ENCODE measurements at regions not wholly inside any gene's neighbourhood (a gene's known extent, or its start where the extent isn't known, plus 50 kb on each side); places are given as distances from the start of the nearest gene placed in this dataset.

DNA sequence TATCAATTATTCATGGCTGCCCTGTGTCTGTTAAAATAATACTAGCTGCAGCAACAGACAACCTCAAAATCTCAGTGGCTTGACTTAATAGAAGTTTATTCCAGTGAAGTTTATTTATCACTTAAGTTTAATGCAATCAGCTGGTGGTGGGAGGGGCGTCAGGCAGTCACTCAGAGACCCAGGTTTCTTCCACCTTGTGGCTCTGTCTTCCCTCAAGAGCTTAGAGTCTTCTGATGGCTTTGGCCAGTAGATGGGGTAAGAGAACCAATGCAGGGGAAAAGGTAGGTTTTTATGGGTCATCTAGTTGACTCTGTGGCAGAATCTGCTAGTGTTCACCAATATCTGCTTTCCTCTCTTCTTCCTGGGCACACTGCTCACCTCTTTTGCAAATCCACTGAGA lies 668.9 kb downstream of the AACS start:
- 59 to 75% methylated on average over 1 of the region's 1 CpG for WGBS, 2 donors
- Histone ChIP-seq H3K4me3 (ENCODE audit: low read depth in 1 of 2, low read length in 2 of 2) (no peak overlapping the region), H3K36me3 (ENCODE audit: control insufficient read depth in 2 of 2, insufficient read depth in 2 of 2, low read length in 1 of 2) (no peaks in the 10 kb centered on the region)

DNA sequence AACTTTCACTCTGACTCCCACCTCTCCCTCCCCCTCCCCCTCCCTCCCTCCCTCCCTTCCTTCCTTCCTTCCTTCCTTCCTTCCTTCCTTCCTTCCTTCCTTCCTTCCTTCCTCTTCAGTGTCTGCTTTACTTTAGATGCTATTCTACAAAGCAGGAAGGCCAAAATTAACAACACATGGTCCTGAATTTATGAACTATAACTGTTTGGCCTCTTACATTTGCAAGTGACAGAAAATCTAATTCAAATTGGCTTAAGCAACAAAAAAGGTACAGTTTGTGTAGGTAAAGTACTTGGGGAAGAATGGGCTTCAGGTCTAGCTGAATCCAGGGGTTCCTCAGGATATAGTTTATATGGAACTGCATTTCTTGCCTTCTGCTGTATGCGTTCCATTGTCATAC lies 673.0 kb downstream of the AACS start:
- Histone ChIP-seq H3K36me3 (ENCODE audit: control insufficient read depth in 2 of 2, insufficient read depth in 2 of 2, low read length in 1 of 2) (no peaks in the 10 kb centered on the region), H3K27ac (ENCODE audit: low read depth in 2 of 2, low read length in 1 of 2) (no peak overlapping the region)
- WGBS, 2 donors = 96 to 98% methylated on average over 1 of the region's 1 CpG

More for the DNA sequence above, 668.9 kb downstream of the AACS start:
- Histone ChIP-seq H3K27ac (ENCODE audit: low read depth in 2 of 2, low read length in 1 of 2) (no peak overlapping the region), H3K9me3 (ENCODE audit: control insufficient read depth in 2 of 2, insufficient read depth in 1 of 2, low read depth in 1 of 2, low read length in 1 of 2) (peaks cover 0 to 5% of the 10 kb centered on the region in 2 donors), H3K27me3 (ENCODE audit: control insufficient read depth in 1 of 2, insufficient read depth in 2 of 2, low read length in 2 of 2) (no peaks in the 10 kb centered on the region), H3K4me1 (ENCODE audit: control insufficient read depth in 2 of 2, insufficient read depth in 2 of 2, low read length in 1 of 2) (no peaks in the 10 kb centered on the region)

GRCh38 chr12:125742413-125742812 lies 677.2 kb downstream of the AACS start:
- peaks cover 0 to 3% of the 10 kb centered on the region in 2 donors for H3K9me3 ChIP-seq (ENCODE audit: control insufficient read depth in 2 of 2, insufficient read depth in 1 of 2, low read depth in 1 of 2, low read length in 1 of 2)
- no peaks in the 10 kb centered on the region for H3K27me3 ChIP-seq (ENCODE audit: control insufficient read depth in 1 of 2, insufficient read depth in 2 of 2, low read length in 2 of 2)
- no peak overlapping the region for H3K27ac ChIP-seq (ENCODE audit: low read depth in 2 of 2, low read length in 1 of 2)
- H3K4me3 ChIP-seq (ENCODE audit: low read depth in 1 of 2, low read length in 2 of 2) = no peak overlapping the region
- H3K4me1 ChIP-seq (ENCODE audit: control insufficient read depth in 2 of 2, insufficient read depth in 2 of 2, low read length in 1 of 2) = no peaks in the 10 kb centered on the region
- H3K36me3 ChIP-seq (ENCODE audit: control insufficient read depth in 2 of 2, insufficient read depth in 2 of 2, low read length in 1 of 2) = no peaks in the 10 kb centered on the region
- 82 to 89% methylated on average over 8 of the region's 8 CpGs for WGBS, 2 donors

More for the DNA sequence above, 673.0 kb downstream of the AACS start:
- Histone ChIP-seq H3K9me3 (ENCODE audit: control insufficient read depth in 2 of 2, insufficient read depth in 1 of 2, low read depth in 1 of 2, low read length in 1 of 2) (peaks cover 0 to 7% of the 10 kb centered on the region in 2 donors), H3K4me3 (ENCODE audit: low read depth in 1 of 2, low read length in 2 of 2) (no peak overlapping the region), H3K4me1 (ENCODE audit: control insufficient read depth in 2 of 2, insufficient read depth in 2 of 2, low read length in 1 of 2) (no peaks in the 10 kb centered on the region), H3K27me3 (ENCODE audit: control insufficient read depth in 1 of 2, insufficient read depth in 2 of 2, low read length in 2 of 2) (no peaks in the 10 kb centered on the region)

DNA sequence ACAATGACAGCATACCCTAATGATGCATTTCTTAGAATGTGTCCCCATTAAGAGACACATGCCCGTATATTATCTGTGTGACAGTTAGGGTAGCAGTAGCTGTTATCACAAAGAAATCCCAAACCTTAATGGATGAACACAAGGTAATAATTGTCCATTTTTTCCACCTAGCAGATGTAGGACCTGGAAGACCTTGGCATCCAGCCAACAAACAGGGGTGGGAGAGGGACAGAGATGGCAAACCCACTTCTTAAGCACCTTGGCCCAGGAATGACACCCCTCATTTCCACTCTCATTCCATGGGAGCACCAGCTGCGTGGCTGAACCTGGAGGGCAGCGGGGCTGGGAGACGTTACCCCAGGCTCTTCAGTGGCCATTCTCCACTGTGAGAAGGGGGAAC lies 679.0 kb downstream of the AACS start:
- 93% methylated on average over 4 of the region's 4 CpGs for WGBS, 2 donors
- Histone ChIP-seq H3K36me3 (ENCODE audit: control insufficient read depth in 2 of 2, insufficient read depth in 2 of 2, low read length in 1 of 2) (no peaks in the 10 kb centered on the region), H3K4me1 (ENCODE audit: control insufficient read depth in 2 of 2, insufficient read depth in 2 of 2, low read length in 1 of 2) (no peaks in the 10 kb centered on the region)

DNA sequence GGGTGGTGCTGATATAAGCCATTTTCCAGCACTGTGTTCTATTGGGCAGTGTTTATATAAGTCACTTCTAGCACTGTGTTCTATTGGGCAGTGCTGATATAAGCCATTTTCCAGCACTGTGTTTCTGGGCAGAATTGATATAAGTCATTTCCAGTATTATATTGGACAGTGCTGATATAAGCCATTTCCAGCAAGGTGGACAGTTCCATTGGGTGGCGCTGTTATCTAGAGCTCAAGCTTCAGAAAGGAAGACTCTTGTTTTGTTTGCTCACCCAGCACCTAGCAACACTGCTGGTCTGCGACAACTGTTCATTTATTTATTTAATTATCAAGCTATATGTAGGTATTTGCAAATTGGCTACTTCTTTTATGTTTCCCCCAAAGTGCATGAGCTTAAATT lies 690.3 kb downstream of the AACS start:
- 51 to 81% methylated on average over 1 to 2 of the region's 2 CpGs for WGBS, 2 donors
- H3K36me3 ChIP-seq (ENCODE audit: control insufficient read depth in 2 of 2, insufficient read depth in 2 of 2, low read length in 1 of 2) = no peaks in the 10 kb centered on the region
- H3K27ac ChIP-seq (ENCODE audit: low read depth in 2 of 2, low read length in 1 of 2) = no peak overlapping the region
- no peaks in the 10 kb centered on the region for H3K4me1 ChIP-seq (ENCODE audit: control insufficient read depth in 2 of 2, insufficient read depth in 2 of 2, low read length in 1 of 2)
- no peak overlapping the region for H3K4me3 ChIP-seq (ENCODE audit: low read depth in 1 of 2, low read length in 2 of 2)
- H3K27me3 ChIP-seq (ENCODE audit: control insufficient read depth in 1 of 2, insufficient read depth in 2 of 2, low read length in 2 of 2) = no peaks in the 10 kb centered on the region
- H3K9me3 ChIP-seq (ENCODE audit: control insufficient read depth in 2 of 2, insufficient read depth in 1 of 2, low read depth in 1 of 2, low read length in 1 of 2) = no peaks in the 10 kb centered on the region

More for the DNA sequence above, 679.0 kb downstream of the AACS start:
- Histone ChIP-seq H3K4me3 (ENCODE audit: low read depth in 1 of 2, low read length in 2 of 2) (no peak overlapping the region), H3K27ac (ENCODE audit: low read depth in 2 of 2, low read length in 1 of 2) (no peak overlapping the region), H3K27me3 (ENCODE audit: control insufficient read depth in 1 of 2, insufficient read depth in 2 of 2, low read length in 2 of 2) (no peaks in the 10 kb centered on the region), H3K9me3 (ENCODE audit: control insufficient read depth in 2 of 2, insufficient read depth in 1 of 2, low read depth in 1 of 2, low read length in 1 of 2) (peaks cover 0 to 3% of the 10 kb centered on the region in 2 donors)

DNA sequence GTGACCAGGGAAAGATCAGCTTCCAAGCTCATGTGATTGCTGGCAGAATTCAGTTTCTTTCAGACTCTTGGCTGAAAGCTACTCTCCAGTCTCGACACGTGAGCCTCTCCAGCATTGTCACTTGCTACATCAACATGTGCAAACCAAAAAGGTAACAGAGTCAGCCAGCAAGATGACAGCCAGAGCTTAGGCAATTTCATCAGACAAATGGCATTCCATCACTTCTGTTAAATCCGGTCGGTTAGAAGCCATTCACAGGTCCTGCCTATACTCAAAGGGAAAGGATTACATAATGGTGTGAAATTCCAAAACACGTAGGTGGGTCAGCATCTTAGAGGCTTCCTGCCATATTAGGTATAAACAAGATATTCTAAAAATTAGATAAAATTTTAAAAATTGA lies 700.9 kb downstream of the AACS start:
- no peak overlapping the region for H3K27ac ChIP-seq (ENCODE audit: low read depth in 2 of 2, low read length in 1 of 2)
- no peaks in the 10 kb centered on the region for H3K4me1 ChIP-seq (ENCODE audit: control insufficient read depth in 2 of 2, insufficient read depth in 2 of 2, low read length in 1 of 2)
- no peaks in the 10 kb centered on the region for H3K36me3 ChIP-seq (ENCODE audit: control insufficient read depth in 2 of 2, insufficient read depth in 2 of 2, low read length in 1 of 2)
- no peaks in the 10 kb centered on the region for H3K27me3 ChIP-seq (ENCODE audit: control insufficient read depth in 1 of 2, insufficient read depth in 2 of 2, low read length in 2 of 2)
- whole genome bisulfite sequencing, 2 donors = 30 to 41% methylated on average over 5 of the region's 5 CpGs
- no peaks in the 10 kb centered on the region for H3K9me3 ChIP-seq (ENCODE audit: control insufficient read depth in 2 of 2, insufficient read depth in 1 of 2, low read depth in 1 of 2, low read length in 1 of 2)
- H3K4me3 ChIP-seq (ENCODE audit: low read depth in 1 of 2, low read length in 2 of 2) = no peak overlapping the region

DNA sequence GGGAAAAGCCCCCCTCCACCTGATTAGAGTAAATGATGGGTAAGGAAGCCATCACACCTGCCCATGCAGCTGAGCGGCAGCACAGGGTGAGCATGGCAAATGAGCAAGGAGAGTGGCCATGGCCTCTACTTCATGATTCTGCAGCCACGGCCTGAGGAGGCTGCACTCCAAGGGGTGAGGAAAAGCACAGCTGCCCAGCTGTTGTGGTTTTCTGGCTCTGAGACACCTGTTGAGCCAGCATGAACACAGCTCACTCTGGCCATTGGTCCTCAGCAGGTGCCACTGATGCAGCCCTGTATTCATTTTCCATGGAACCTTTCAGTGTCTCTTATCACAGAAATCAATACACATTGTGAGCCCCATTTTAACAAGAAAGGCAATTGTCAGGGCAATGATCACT lies 707.2 kb downstream of the AACS start:
- no peaks in the 10 kb centered on the region for H3K4me1 ChIP-seq (ENCODE audit: control insufficient read depth in 2 of 2, insufficient read depth in 2 of 2, low read length in 1 of 2)
- no peak overlapping the region for H3K4me3 ChIP-seq (ENCODE audit: low read depth in 1 of 2, low read length in 2 of 2)
- no peaks in the 10 kb centered on the region for H3K9me3 ChIP-seq (ENCODE audit: control insufficient read depth in 2 of 2, insufficient read depth in 1 of 2, low read depth in 1 of 2, low read length in 1 of 2)
- no peaks in the 10 kb centered on the region for H3K27me3 ChIP-seq (ENCODE audit: control insufficient read depth in 1 of 2, insufficient read depth in 2 of 2, low read length in 2 of 2)
- H3K27ac ChIP-seq (ENCODE audit: low read depth in 2 of 2, low read length in 1 of 2) = no peak overlapping the region
- WGBS, 2 donors = 79 to 88% methylated on average over 2 of the region's 2 CpGs
- H3K36me3 ChIP-seq (ENCODE audit: control insufficient read depth in 2 of 2, insufficient read depth in 2 of 2, low read length in 1 of 2) = no peaks in the 10 kb centered on the region

DNA sequence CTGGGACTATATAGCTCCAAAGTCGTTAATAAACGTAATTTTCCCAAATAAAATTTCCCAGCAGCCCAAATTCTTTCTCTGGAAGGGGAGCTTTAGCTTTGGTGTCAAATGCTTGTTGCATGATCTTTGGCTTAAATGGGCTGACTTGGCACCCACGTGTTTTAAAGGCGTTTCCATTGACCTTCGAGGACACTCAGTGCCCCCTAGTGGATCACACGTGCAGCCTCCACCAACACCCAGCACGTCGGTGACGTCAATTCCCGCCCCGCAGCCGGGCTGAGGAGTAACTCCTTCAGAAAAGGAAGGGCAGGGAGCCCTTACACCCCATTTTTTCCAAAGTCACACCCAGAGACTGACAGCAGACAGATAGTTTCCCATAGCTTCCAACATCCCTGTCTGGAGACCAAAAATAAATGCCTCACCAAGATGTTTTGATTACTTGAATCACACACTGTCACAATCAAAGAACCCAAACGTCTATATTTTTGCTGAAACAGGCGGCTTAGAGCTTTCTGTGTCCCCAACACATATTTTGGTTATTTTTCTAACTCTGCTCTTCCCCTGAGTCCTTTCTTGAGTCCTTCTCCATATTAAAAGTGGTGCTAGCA lies 707.9 kb downstream of the AACS start:
- no peaks in the 10 kb centered on the region for H3K36me3 ChIP-seq (ENCODE audit: control insufficient read depth in 2 of 2, insufficient read depth in 2 of 2, low read length in 1 of 2)
- no peaks in the 10 kb centered on the region for H3K9me3 ChIP-seq (ENCODE audit: control insufficient read depth in 2 of 2, insufficient read depth in 1 of 2, low read depth in 1 of 2, low read length in 1 of 2)
- no peak overlapping the region for H3K4me3 ChIP-seq (ENCODE audit: low read depth in 1 of 2, low read length in 2 of 2)
- no peaks in the 10 kb centered on the region for H3K4me1 ChIP-seq (ENCODE audit: control insufficient read depth in 2 of 2, insufficient read depth in 2 of 2, low read length in 1 of 2)
- no peaks in the 10 kb centered on the region for H3K27me3 ChIP-seq (ENCODE audit: control insufficient read depth in 1 of 2, insufficient read depth in 2 of 2, low read length in 2 of 2)
- no peak overlapping the region for H3K27ac ChIP-seq (ENCODE audit: low read depth in 2 of 2, low read length in 1 of 2)
- WGBS, 2 donors = 43 to 49% methylated on average over 14 of the region's 14 CpGs

DNA sequence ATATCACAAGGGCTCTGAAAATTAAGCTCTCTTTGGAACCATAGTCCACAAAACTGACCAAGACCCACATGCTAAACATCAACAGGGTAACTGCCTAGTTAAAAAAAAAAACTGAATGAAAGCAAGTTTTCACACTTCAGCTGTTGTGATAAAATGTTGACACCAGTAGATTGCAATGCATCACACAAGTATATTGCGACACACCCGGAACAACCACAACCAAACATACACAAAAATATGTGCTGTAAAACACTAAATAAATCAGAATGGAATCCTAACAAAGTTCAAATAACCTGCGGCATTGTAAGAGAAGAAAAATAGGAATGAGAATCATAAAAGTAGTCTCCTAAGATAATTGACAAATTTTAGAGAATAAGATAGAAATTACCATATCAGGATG lies 710.3 kb downstream of the AACS start:
- H3K9me3 ChIP-seq (ENCODE audit: control insufficient read depth in 2 of 2, insufficient read depth in 1 of 2, low read depth in 1 of 2, low read length in 1 of 2) = no peaks in the 10 kb centered on the region
- H3K27ac ChIP-seq (ENCODE audit: low read depth in 2 of 2, low read length in 1 of 2) = no peak overlapping the region
- no peaks in the 10 kb centered on the region for H3K4me1 ChIP-seq (ENCODE audit: control insufficient read depth in 2 of 2, insufficient read depth in 2 of 2, low read length in 1 of 2)
- 97 to 98% methylated on average over 3 of the region's 3 CpGs for whole genome bisulfite sequencing, 2 donors
- no peak overlapping the region for H3K4me3 ChIP-seq (ENCODE audit: low read depth in 1 of 2, low read length in 2 of 2)
- H3K36me3 ChIP-seq (ENCODE audit: control insufficient read depth in 2 of 2, insufficient read depth in 2 of 2, low read length in 1 of 2) = no peaks in the 10 kb centered on the region
- no peaks in the 10 kb centered on the region for H3K27me3 ChIP-seq (ENCODE audit: control insufficient read depth in 1 of 2, insufficient read depth in 2 of 2, low read length in 2 of 2)

GRCh38 chr12:125776212-125776611 lies 711.0 kb downstream of the AACS start:
- Histone ChIP-seq H3K4me3 (ENCODE audit: low read depth in 1 of 2, low read length in 2 of 2) (no peak overlapping the region), H3K27me3 (ENCODE audit: control insufficient read depth in 1 of 2, insufficient read depth in 2 of 2, low read length in 2 of 2) (no peaks in the 10 kb centered on the region), H3K36me3 (ENCODE audit: control insufficient read depth in 2 of 2, insufficient read depth in 2 of 2, low read length in 1 of 2) (no peaks in the 10 kb centered on the region), H3K9me3 (ENCODE audit: control insufficient read depth in 2 of 2, insufficient read depth in 1 of 2, low read depth in 1 of 2, low read length in 1 of 2) (no peaks in the 10 kb centered on the region), H3K4me1 (ENCODE audit: control insufficient read depth in 2 of 2, insufficient read depth in 2 of 2, low read length in 1 of 2) (no peaks in the 10 kb centered on the region), H3K27ac (ENCODE audit: low read depth in 2 of 2, low read length in 1 of 2) (no peak overlapping the region)
- 82 to 87% methylated on average over 3 of the region's 3 CpGs for WGBS, 2 donors
